GM20000 (cell line): ENCODE measurements at regions not wholly inside any gene's neighbourhood (a gene's known extent, or its start where the extent isn't known, plus 50 kb on each side); places are given as distances from the start of the nearest gene placed in this dataset.

Experiments
- DNase-seq: peaks from one replicate; pipeline ENCODE4 v3.0.0; 2012; ENCODE audit warnings: low spot score
- TF ChIP-seq, protein P1 (sequence below): IDR thresholded peaks from 2 replicates; pipeline ENCODE4 v1.5.1; 2012; ENCODE audit warnings: mild to moderate bottlenecking, control low read depth; ENCODE audit errors: extremely low read depth, missing control alignments

DNA sequence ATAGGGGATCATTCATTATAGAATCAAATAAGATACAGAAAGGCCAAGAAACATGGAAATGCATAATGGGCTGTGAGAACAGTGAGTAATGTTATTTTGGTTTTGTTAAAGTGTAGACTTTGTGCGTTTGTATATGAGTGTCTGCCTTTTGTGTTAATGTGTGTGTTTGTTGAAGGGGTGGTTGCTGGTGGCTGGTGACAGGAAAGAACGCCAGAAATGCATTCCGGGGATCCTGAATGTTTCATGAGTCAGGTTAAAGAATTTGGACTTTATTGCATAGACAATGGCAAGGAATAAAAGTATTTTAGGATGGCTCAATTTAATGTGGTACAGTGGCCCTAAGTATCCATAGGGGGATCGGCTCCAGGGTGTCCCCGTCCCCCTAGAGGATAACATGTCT, 1228.9 kb downstream of the PCDH7 start:
- DNase-seq: no peak
- TF ChIP-seq, protein P1, sequence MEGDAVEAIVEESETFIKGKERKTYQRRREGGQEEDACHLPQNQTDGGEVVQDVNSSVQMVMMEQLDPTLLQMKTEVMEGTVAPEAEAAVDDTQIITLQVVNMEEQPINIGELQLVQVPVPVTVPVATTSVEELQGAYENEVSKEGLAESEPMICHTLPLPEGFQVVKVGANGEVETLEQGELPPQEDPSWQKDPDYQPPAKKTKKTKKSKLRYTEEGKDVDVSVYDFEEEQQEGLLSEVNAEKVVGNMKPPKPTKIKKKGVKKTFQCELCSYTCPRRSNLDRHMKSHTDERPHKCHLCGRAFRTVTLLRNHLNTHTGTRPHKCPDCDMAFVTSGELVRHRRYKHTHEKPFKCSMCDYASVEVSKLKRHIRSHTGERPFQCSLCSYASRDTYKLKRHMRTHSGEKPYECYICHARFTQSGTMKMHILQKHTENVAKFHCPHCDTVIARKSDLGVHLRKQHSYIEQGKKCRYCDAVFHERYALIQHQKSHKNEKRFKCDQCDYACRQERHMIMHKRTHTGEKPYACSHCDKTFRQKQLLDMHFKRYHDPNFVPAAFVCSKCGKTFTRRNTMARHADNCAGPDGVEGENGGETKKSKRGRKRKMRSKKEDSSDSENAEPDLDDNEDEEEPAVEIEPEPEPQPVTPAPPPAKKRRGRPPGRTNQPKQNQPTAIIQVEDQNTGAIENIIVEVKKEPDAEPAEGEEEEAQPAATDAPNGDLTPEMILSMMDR: no peak

DNA sequence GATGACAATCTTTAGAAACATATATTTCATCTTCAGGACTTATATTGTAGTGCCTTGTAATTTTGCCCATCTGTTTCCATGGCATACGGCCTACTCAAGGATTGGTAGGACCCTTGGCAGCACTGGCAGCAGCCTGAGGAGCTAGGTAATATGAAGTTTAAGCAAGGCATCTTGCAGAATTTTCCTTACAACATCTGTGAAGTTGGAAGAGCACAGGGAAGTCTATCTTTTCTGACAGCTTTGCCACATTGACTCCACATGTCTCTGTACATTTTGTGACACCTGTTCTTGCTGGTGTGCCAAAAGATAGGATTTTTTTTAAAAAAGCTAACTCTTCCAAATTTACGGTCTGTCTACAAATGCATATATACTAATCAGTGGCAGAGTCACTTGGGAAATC, 1235.2 kb downstream of the PCDH7 start:
- no peak for DNase-seq
- TF ChIP-seq, protein P1: no peak

DNA sequence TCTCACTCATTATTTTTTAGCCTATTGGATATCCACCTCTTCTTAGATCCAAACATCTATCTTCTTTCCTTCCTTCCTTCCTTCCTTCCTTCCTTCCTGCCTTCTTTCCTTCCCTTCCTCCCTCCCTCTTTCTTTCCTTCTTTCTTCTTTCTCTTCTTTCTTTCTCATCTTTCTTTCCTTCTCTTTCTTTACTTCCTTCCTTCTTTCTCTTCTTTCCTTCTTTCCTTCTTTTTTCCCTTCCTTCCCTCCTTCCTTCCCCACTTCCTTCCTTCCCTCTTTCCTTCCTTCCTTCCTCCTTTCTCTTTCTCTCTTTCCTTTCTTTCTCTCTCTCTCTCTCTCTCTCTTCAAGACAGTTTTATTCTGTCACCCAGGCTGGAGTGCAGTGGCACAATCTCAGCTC, 1239.8 kb downstream of the PCDH7 start:
- TF ChIP-seq, protein P1: no peak
- no peak for DNase-seq

DNA sequence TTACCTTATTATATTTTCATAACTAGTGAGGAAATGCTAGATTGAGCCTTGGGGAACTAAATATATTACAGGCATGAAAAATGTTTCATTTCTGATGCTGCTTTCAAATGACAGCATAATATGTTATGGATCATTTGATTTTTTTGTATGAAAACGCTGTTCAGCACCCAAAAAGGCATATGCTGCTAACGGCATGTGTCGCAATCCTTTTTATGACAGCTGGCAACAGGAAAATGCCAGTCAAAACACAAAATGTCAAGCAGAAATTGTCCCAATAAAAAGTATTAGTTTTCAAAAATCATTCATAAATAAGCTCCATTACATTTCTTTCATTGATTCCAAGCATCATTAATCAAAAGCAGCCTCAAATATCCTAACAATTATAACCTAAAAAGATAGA, 1244.5 kb downstream of the PCDH7 start:
- DNase-seq: no peak
- TF ChIP-seq, protein P1: no peak

DNA sequence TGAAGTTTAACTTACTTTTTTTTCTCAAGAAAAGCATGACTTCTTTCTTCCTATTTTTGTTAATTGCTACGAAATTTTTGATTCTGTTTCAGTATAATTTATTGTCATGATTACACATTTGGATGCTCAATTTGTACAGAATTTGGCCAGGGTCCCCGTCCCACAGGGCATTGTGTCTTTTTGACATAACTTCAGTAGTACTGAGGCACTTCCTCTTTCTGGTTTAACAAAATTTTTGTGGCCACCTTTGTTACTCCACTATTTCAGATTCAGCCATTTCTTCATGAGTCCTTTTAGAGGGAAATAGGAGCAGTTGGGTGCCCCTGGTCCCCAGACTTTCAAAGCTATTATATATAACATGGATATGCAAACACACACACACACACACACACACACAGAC, 1248.7 kb downstream of the PCDH7 start:
- no peak for DNase-seq
- TF ChIP-seq, protein P1: no peak

DNA sequence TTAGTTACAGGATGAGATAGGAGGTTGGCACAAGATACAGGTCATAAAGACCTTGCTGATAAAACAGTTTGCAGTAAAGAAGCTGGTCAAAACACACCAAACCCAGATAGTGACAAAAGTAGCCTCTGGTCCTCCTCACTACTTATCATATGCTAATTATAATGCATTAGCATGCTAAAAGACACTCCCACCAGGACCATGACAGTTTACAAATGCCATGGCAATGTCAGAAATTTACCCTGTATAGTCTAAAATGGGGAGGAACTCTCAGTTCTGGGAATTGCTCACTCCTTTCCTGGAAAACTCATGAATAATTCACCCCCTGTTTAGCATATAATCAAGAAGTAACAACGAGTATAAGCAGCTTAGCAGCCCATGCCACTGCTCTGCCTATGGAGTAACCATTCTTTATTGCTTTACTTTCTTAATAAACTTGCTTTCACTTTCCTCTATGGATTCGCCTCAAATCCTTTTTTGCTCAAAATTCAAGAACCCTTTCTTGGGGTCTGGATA, 1254.4 kb downstream of the PCDH7 start:
- DNase-seq: no peak
- TF ChIP-seq, protein P1: no peak

DNA sequence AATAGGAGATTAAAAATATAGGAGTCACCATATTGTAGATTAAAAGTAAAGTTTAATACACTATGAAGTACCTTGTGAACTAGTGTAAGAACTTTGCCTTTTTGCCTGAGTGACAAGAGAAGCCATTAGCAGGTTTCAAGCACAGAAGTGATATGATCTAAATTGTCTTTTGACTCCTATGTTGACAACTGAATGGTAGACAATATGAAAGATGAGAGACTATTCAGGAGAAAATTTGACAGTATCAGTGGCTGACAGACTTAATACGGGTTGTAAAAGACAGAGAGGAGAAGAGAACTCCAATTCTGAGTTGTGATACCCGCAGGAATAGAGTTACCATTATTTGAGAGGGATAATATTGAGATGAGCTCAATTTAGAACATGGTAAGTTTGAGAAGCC, 1259.8 kb downstream of the PCDH7 start:
- DNase-seq: no peak
- TF ChIP-seq, protein P1: no peak
